GM23248 (cell line): ENCODE measurements at regions not wholly inside any gene's neighbourhood (a gene's known extent, or its start where the extent isn't known, plus 50 kb on each side); places are given as distances from the start of the nearest gene placed in this dataset.

Experiments used
- DNase-seq: peaks from one replicate; pipeline ENCODE4 v3.0.0-alpha.2; 2015
- H2AFZ ChIP-seq: fragments of 200-600 bp; sonication (generic); 2 replicates; pipeline ENCODE4 v1.6.1; 2016; ENCODE audit warnings: antibody characterized with exemption
- H3F3A ChIP-seq: fragments of 200-600 bp; sonication (generic); 2 replicates; pipeline ENCODE4 v1.6.1; 2016; ENCODE audit warnings: mild to moderate bottlenecking, antibody characterized with exemption, mixed run types; ENCODE audit not compliant: insufficient read depth
- H3K27ac ChIP-seq: fragments of 200-600 bp; sonication (generic); 2 replicates; pipeline ENCODE4 v1.5.1; 2016; ENCODE audit warnings: mild to moderate bottlenecking
- H3K27me3 ChIP-seq: fragments of 200-600 bp; sonication (generic); replicated peaks from 2 replicates; pipeline ENCODE4 v1.6.1; 2016; ENCODE audit warnings: mild to moderate bottlenecking; ENCODE audit not compliant: insufficient read depth
- H3K36me3 ChIP-seq: fragments of 200-600 bp; sonication (generic); 2 replicates; pipeline ENCODE4 v1.6.1; 2016; ENCODE audit warnings: low read depth, mild to moderate bottlenecking
- H3K4me1 ChIP-seq: fragments of 200-600 bp; sonication (generic); 2 replicates; pipeline ENCODE4 v1.6.1; 2016; ENCODE audit warnings: mild to moderate bottlenecking; ENCODE audit not compliant: insufficient read depth
- H3K4me2 ChIP-seq: fragments of 200-600 bp; sonication (generic); one replicate; pipeline ENCODE4 v1.6.1; 2016; ENCODE audit warnings: mild to moderate bottlenecking; ENCODE audit not compliant: unreplicated experiment
- H3K4me3 ChIP-seq: fragments of 200-600 bp; sonication (generic); 2 replicates; pipeline ENCODE4 v1.5.1; 2016; ENCODE audit warnings: mild to moderate bottlenecking
- H3K79me2 ChIP-seq: fragments of 200-600 bp; sonication (generic); 2 replicates; pipeline ENCODE4 v1.6.1; 2016; ENCODE audit warnings: mild to moderate bottlenecking; ENCODE audit not compliant: insufficient read depth
- H3K9ac ChIP-seq: fragments of 200-600 bp; sonication (generic); 2 replicates; pipeline ENCODE4 v1.6.1; 2016; ENCODE audit warnings: mild to moderate bottlenecking
- H3K9me2 ChIP-seq: fragments of 200-600 bp; sonication (generic); 2 replicates; pipeline ENCODE4 v1.6.1; 2016; ENCODE audit warnings: mixed run types, mild to moderate bottlenecking, moderate library complexity; ENCODE audit not compliant: insufficient read depth
- H3K9me3 ChIP-seq: fragments of 200-600 bp; sonication (generic); one replicate; pipeline ENCODE4 v1.6.1; 2017; ENCODE audit warnings: low read depth
- H4K20me1 ChIP-seq: fragments of 200-600 bp; sonication (generic); 2 replicates; pipeline ENCODE4 v1.6.0; 2016; ENCODE audit not compliant: insufficient read depth
- EZH2 ChIP-seq: fragments of 200-600 bp; sonication (generic); IDR thresholded peaks from 2 replicates; pipeline ENCODE4 v1.6.1; 2018; ENCODE audit warnings: antibody characterized with exemption, mild to moderate bottlenecking; ENCODE audit not compliant: insufficient read depth, poor library complexity, severe bottlenecking
- EZH2phosphoT487 ChIP-seq: fragments of 200-600 bp; sonication (generic); IDR thresholded peaks from 2 replicates; pipeline ENCODE4 v1.6.1; 2018; ENCODE audit warnings: antibody characterized with exemption, moderate library complexity, mild to moderate bottlenecking, low read depth; ENCODE audit not compliant: insufficient read depth
- WGBS, 2 experiments: methylation state at CpG; one replicate each; pipeline ENCODE4 v1.1.6; 2015 to 2017; ENCODE audit warnings: low lambda C conversion rate in 2 of 2, low coverage in 1 of 2; ENCODE audit errors: missing lambda C conversion rate in 2 of 2; 5-methylcytosine and 5-hydroxymethylcytosine counted together
- in situ Hi-C: fragments of 300-500 bp; cut with MboI; formaldehyde crosslinking; loops from 2 replicates; pipeline ENCODE4 v1.15.0; 2020

- in situ Hi-C loops, result no loop called here
- Histone ChIP-seq H3K27ac (no peak overlapping the region), H3K9ac (no peak overlapping the region), H3K79me2 (no peaks in the 10 kb centered on the region), H3F3A (no peaks in the 10 kb centered on the region), H3K4me2 (no peak overlapping the region), H2AFZ (no peak overlapping the region), H3K36me3 (no peaks in the 10 kb centered on the region), H3K4me3 (no peak overlapping the region), H3K9me3 (no peaks in the 10 kb centered on the region), H3K9me2 (no peaks in the 10 kb centered on the region), H3K4me1 (no peaks in the 10 kb centered on the region), H4K20me1 (no peaks in the 10 kb centered on the region), H3K27me3 (no peaks in the 10 kb centered on the region)
- WGBS, 2 experiments, result 9 to 14% methylated on average over 3 of the region's 3 CpGs
- DNase-seq, result no peak
- TF ChIP-seq EZH2phosphoT487 (no peak), EZH2 (no peak)
Measured at GRCh38 chr12:113601656-113602263, 130.1 kb upstream of the LHX5 start.

DNA sequence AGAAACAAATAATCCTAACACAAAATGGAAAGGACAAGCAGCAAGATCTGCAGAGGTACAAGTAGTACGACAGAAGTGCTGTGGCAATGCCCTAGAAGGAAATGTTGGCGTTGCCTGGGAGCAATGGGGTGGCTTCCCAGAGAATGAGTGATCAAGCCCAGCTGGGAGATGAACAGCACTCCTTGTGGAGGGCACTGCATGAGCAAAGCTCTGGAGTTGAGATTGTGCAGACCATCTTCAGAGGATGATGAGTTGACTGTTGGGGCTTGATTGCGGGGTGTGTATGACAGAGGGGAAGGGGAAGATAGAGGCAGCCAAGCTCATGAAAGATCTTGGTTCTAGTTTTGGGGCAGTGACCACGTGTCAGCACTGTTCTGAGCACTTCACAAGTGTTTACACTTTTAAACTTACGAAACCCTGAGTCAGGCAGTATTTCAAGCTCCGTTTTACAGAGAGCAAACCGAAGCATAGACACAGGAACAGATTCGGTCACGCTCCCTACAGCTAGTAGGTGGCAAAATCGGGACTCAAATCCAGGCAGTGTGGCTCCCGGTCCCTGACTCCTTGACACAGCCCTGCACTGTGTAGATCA, 127.2 kb upstream of the LHX5 start:
- no peaks in the 10 kb centered on the region for H3K4me1 ChIP-seq
- no peak overlapping the region for H3K27ac ChIP-seq
- in situ Hi-C loops, result no loop called here
- no peaks in the 10 kb centered on the region for H3K36me3 ChIP-seq
- no peaks in the 10 kb centered on the region for H3K27me3 ChIP-seq
- no peak overlapping the region for H2AFZ ChIP-seq
- no peak for DNase-seq
- H3K9ac ChIP-seq, result no peak overlapping the region
- H3K9me3 ChIP-seq, result no peaks in the 10 kb centered on the region
- H3K9me2 ChIP-seq, result no peaks in the 10 kb centered on the region
- H3K4me2 ChIP-seq, result no peak overlapping the region
- TF ChIP-seq EZH2phosphoT487, result no peak
- TF ChIP-seq EZH2, result no peak
- H3K4me3 ChIP-seq, result no peak overlapping the region
- H4K20me1 ChIP-seq, result no peaks in the 10 kb centered on the region
- no peaks in the 10 kb centered on the region for H3K79me2 ChIP-seq
- 17 to 18% methylated on average over 11 of the region's 11 CpGs for WGBS, 2 experiments
- H3F3A ChIP-seq, result no peaks in the 10 kb centered on the region

GRCh38 chr12:113594967-113595366, 123.3 kb upstream of the LHX5 start:
- in situ Hi-C loops, result no loop called here
- DNase-seq, result no peak
- no peaks in the 10 kb centered on the region for H3K9me3 ChIP-seq
- no peaks in the 10 kb centered on the region for H4K20me1 ChIP-seq
- TF ChIP-seq EZH2phosphoT487 (no peak), EZH2 (no peak)
- no peak overlapping the region for H2AFZ ChIP-seq
- peaks cover 6% of the 10 kb centered on the region for H3K27me3 ChIP-seq
- no peaks in the 10 kb centered on the region for H3K9me2 ChIP-seq
- no peak overlapping the region for H3K4me2 ChIP-seq
- H3F3A ChIP-seq, result no peaks in the 10 kb centered on the region
- H3K9ac ChIP-seq, result no peak overlapping the region
- H3K27ac ChIP-seq, result no peak overlapping the region
- H3K4me3 ChIP-seq, result no peak overlapping the region
- no peaks in the 10 kb centered on the region for H3K79me2 ChIP-seq
- 19 to 21% methylated on average over 2 of the region's 2 CpGs for WGBS, 2 experiments
- H3K4me1 ChIP-seq, result no peaks in the 10 kb centered on the region
- no peaks in the 10 kb centered on the region for H3K36me3 ChIP-seq

DNA sequence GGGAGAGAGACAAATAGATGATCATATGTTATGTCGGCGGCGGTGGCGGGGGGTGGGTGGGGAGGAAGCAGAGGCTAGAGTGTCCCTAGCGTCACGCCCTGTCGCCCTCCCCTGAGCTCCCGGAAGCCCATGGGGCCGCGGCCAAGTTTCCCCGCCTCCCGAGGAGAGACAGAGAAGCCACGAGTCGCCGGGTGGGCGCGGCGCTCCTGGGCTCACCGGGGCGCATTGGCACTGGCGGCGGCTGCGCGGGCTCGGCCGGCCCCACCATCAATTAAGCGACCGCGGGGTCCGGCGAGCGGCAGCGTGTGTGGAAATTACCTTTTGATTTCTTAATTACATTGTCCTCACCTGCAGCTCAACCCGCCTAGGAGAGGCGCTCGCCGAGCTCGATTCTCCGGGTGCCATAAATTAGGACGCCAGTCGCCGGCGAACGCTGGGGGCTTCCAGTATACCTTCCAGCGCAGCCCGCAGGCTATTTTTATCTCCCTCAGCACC, 119.9 kb upstream of the LHX5 start:
- H4K20me1 ChIP-seq, result no peaks in the 10 kb centered on the region
- H3K9me3 ChIP-seq, result no peaks in the 10 kb centered on the region
- H3K27ac ChIP-seq, result no peak overlapping the region
- H3K79me2 ChIP-seq, result no peaks in the 10 kb centered on the region
- no peaks in the 10 kb centered on the region for H3F3A ChIP-seq
- H3K36me3 ChIP-seq, result no peaks in the 10 kb centered on the region
- WGBS, 2 experiments, result 4 to 5% methylated on average over 36 to 43 of the region's 46 CpGs
- no peak for DNase-seq
- H3K27me3 ChIP-seq, result peaks cover 6% of the 10 kb centered on the region
- H3K9me2 ChIP-seq, result no peaks in the 10 kb centered on the region
- H3K4me1 ChIP-seq, result no peaks in the 10 kb centered on the region
- TF ChIP-seq EZH2phosphoT487 (no peak), EZH2 (no peak)
- H3K4me2 ChIP-seq, result no peak overlapping the region
- no peak overlapping the region for H2AFZ ChIP-seq
- H3K4me3 ChIP-seq, result no peak overlapping the region
- H3K9ac ChIP-seq, result no peak overlapping the region
- in situ Hi-C loops, result no loop called here

DNA sequence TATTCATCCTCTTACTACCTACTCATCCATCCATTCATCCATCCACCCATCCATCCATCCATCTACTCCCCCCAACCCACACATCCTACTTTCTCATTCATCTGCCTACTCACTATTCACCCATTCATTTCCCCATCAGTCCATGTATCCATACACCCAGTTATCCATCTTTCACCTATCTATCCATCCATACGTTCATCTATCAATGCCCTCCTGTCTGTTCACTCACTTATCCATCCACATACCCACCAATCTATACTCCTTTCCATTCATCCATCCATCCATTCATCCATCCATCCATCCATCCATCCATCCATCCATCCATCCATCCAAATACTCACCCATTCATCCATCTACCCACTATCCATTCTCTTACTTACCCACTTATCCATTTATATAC, 117.8 kb upstream of the LHX5 start:
- no peaks in the 10 kb centered on the region for H3K9me2 ChIP-seq
- no peaks in the 10 kb centered on the region for H4K20me1 ChIP-seq
- H3K9ac ChIP-seq, result no peak overlapping the region
- H3K4me1 ChIP-seq, result no peaks in the 10 kb centered on the region
- no peaks in the 10 kb centered on the region for H3K36me3 ChIP-seq
- H3K9me3 ChIP-seq, result no peaks in the 10 kb centered on the region
- H3K79me2 ChIP-seq, result no peaks in the 10 kb centered on the region
- in situ Hi-C loops, result no loop called here
- H3K27me3 ChIP-seq, result peaks cover 6% of the 10 kb centered on the region
- no peaks in the 10 kb centered on the region for H3F3A ChIP-seq
- H3K4me3 ChIP-seq, result no peak overlapping the region
- TF ChIP-seq EZH2 (no peak), EZH2phosphoT487 (no peak)
- WGBS, 2 experiments, result 5 to 8% methylated on average over 1 of the region's 1 CpG
- DNase-seq, result no peak
- H2AFZ ChIP-seq, result no peak overlapping the region
- H3K27ac ChIP-seq, result no peak overlapping the region
- H3K4me2 ChIP-seq, result no peak overlapping the region
